WTC11 (cell line): ENCODE measurements at regions not wholly inside any gene's neighbourhood (a gene's known extent, or its start where the extent isn't known, plus 50 kb on each side); places are given as distances from the start of the nearest gene placed in this dataset.

Experiments used
- ATAC-seq: fragments of 200-7000 bp; cut with Tn5 transposase; 2 replicates; pipeline ENCODE4 v1.10.0; 2021; ENCODE audit warnings: mild to moderate bottlenecking, moderate library complexity
- CTCF ChIA-PET: fragments of 300-600 bp; sonication (Branson Sonifier 250); formaldehyde crosslinking; loops from one replicate; lab custom pipeline; 2021; ENCODE audit warnings: antibody characterized with exemption; lab: Charles Lee
- POLR2A ChIA-PET: fragments of 350-600 bp; sonication (Branson Sonifier 250); formaldehyde crosslinking; loops from one replicate; lab custom pipeline; 2021; ENCODE audit warnings: antibody characterized with exemption; lab: Charles Lee
- DNase-seq: peaks from one replicate; pipeline ENCODE4 v3.0.0; 2021; ENCODE audit warnings: low spot score
- H3K27ac Mint-ChIP-seq: 2 replicates; pipeline ENCODE4 v1.8.0; 2021; ENCODE audit warnings: mixed read lengths
- H3K27me3 Mint-ChIP-seq: 2 replicates; pipeline ENCODE4 v1.8.0; 2021; ENCODE audit warnings: low read depth, mild to moderate bottlenecking, moderate library complexity, mixed read lengths
- H3K36me3 Mint-ChIP-seq: 2 replicates; pipeline ENCODE4 v1.8.0; 2021; ENCODE audit warnings: mixed read lengths
- H3K4me1 Mint-ChIP-seq: 2 replicates; pipeline ENCODE4 v1.8.0; 2022; ENCODE audit warnings: mixed read lengths
- H3K4me3 Mint-ChIP-seq: 2 replicates; pipeline ENCODE4 v1.8.0; 2021; ENCODE audit warnings: mild to moderate bottlenecking, moderate library complexity, mixed read lengths
- H3K9me3 Mint-ChIP-seq: 2 replicates; pipeline ENCODE4 v1.8.0; 2021; ENCODE audit warnings: mixed read lengths
- AR ChIP-seq: fragments of 250-450 bp; sonication (Bioruptor Pico); IDR thresholded peaks from 2 replicates; pipeline ENCODE4 v1.9.0; 2021; ENCODE audit warnings: mild to moderate bottlenecking
- ATF2 ChIP-seq: sonication (generic); formaldehyde crosslinking; IDR thresholded peaks from 2 replicates; pipeline ENCODE4 v1.8.1; 2022; ENCODE audit warnings: low read depth, missing genetic modification reagents, borderline replicate concordance
- CREB1 ChIP-seq: sonication (generic); formaldehyde crosslinking; IDR thresholded peaks from 2 replicates; pipeline ENCODE4 v1.8.0; 2023; ENCODE audit warnings: mild to moderate bottlenecking, missing genetic modification reagents
- FOXP1 ChIP-seq: sonication (generic); formaldehyde crosslinking; IDR thresholded peaks from 2 replicates; pipeline ENCODE4 v1.8.0; 2022; ENCODE audit warnings: missing genetic modification reagents, mild to moderate bottlenecking, moderate library complexity, borderline replicate concordance
- FOXP4 ChIP-seq: sonication (generic); formaldehyde crosslinking; IDR thresholded peaks from 2 replicates; pipeline ENCODE4 v1.8.0; 2022; ENCODE audit warnings: mild to moderate bottlenecking, missing genetic modification reagents
- MLX ChIP-seq: sonication (generic); formaldehyde crosslinking; IDR thresholded peaks from 2 replicates; pipeline ENCODE4 v1.8.1; 2023; ENCODE audit warnings: mild to moderate bottlenecking, missing genetic modification reagents, moderate library complexity
- MXD4 ChIP-seq: fragments of 250-450 bp; sonication (Bioruptor Pico); IDR thresholded peaks from 2 replicates; pipeline ENCODE4 v1.8.0; 2021; ENCODE audit warnings: mild to moderate bottlenecking, moderate library complexity, borderline replicate concordance
- NR2C2 ChIP-seq: sonication (generic); formaldehyde crosslinking; IDR thresholded peaks from 2 replicates; pipeline ENCODE4 v1.8.0; 2022; ENCODE audit warnings: mild to moderate bottlenecking, missing genetic modification reagents
- NR3C1 ChIP-seq: sonication (generic); formaldehyde crosslinking; conservative IDR thresholded peaks from 2 replicates; pipeline ENCODE4 v1.8.1; 2023; ENCODE audit warnings: low read depth, mild to moderate bottlenecking, missing genetic modification reagents
- SP1 ChIP-seq: sonication (generic); formaldehyde crosslinking; conservative IDR thresholded peaks from 2 replicates; pipeline ENCODE4 v1.8.1; 2022; ENCODE audit warnings: missing genetic modification reagents
- TCF7 ChIP-seq: sonication (generic); formaldehyde crosslinking; IDR thresholded peaks from 2 replicates; pipeline ENCODE4 v1.8.0; 2022; ENCODE audit warnings: mild to moderate bottlenecking, low read depth, missing genetic modification reagents, moderate library complexity
- TP53 ChIP-seq: sonication (generic); formaldehyde crosslinking; IDR thresholded peaks from 2 replicates; pipeline ENCODE4 v1.8.1; 2023; ENCODE audit warnings: mild to moderate bottlenecking, missing genetic modification reagents
- USF1 ChIP-seq: sonication (generic); formaldehyde crosslinking; IDR thresholded peaks from 2 replicates; pipeline ENCODE4 v1.8.0; 2022; ENCODE audit warnings: mild to moderate bottlenecking, missing genetic modification reagents
- ZBTB21 ChIP-seq: sonication (generic); formaldehyde crosslinking; IDR thresholded peaks from 2 replicates; pipeline ENCODE4 v1.8.1; 2023; ENCODE audit warnings: mild to moderate bottlenecking, missing genetic modification reagents, borderline replicate concordance
- ZMAT4 ChIP-seq: fragments of 250-450 bp; sonication (Bioruptor Pico); IDR thresholded peaks from 2 replicates; pipeline ENCODE4 v1.9.0; 2021; ENCODE audit warnings: mild to moderate bottlenecking
- ZNF138 ChIP-seq: sonication (generic); formaldehyde crosslinking; conservative IDR thresholded peaks from 2 replicates; pipeline ENCODE4 v1.8.1; 2022; ENCODE audit warnings: mild to moderate bottlenecking, moderate library complexity, missing genetic modification reagents
- ZNF263 ChIP-seq: sonication (generic); formaldehyde crosslinking; IDR thresholded peaks from 2 replicates; pipeline ENCODE4 v1.8.1; 2022; ENCODE audit warnings: low read depth, mild to moderate bottlenecking, moderate library complexity, missing genetic modification reagents
- ZNF396 ChIP-seq: fragments of 250-450 bp; sonication (Bioruptor Pico); IDR thresholded peaks from 2 replicates; pipeline ENCODE4 v1.8.0; 2021; ENCODE audit warnings: mild to moderate bottlenecking, moderate library complexity, borderline replicate concordance
- ZNF423 ChIP-seq: fragments of 250-450 bp; sonication (Bioruptor Pico); IDR thresholded peaks from 2 replicates; pipeline ENCODE4 v2.1.2; 2022; ENCODE audit warnings: mild to moderate bottlenecking, moderate library complexity
- ZNF532 ChIP-seq: fragments of 250-450 bp; sonication (Bioruptor Pico); IDR thresholded peaks from 2 replicates; pipeline ENCODE4 v1.9.0; 2021; ENCODE audit warnings: mild to moderate bottlenecking, borderline replicate concordance

- Mint-ChIP-seq H3K27me3 (no peaks in the 10 kb centered on the region), H3K9me3 (peaks cover 6% of the 10 kb centered on the region; the same call in 1 of the 2 replicates), H3K4me3 (no peak overlapping the region), H3K4me1 (no peaks in the 10 kb centered on the region), H3K36me3 (no peaks in the 10 kb centered on the region), H3K27ac (no peak overlapping the region)
- CTCF ChIA-PET = no interaction called here
- no peak for ATAC-seq
- DNase-seq = no peak
- TF ChIP-seq MXD4 (CRISPR knock-in tag) (no peak), ZNF532 (CRISPR knock-in tag) (no peak), ATF2 (CRISPR knock-in tag) (no peak), NR3C1 (CRISPR knock-in tag) (no peak), ZBTB21 (CRISPR knock-in tag) (no peak), NR2C2 (CRISPR knock-in tag) (no peak), TP53 (CRISPR knock-in tag) (no peak), ZMAT4 (CRISPR knock-in tag) (no peak), FOXP4 (CRISPR knock-in tag) (no peak), USF1 (CRISPR knock-in tag) (no peak), ZNF263 (no peak), CREB1 (CRISPR knock-in tag) (no peak), FOXP1 (no peak), SP1 (no peak), ZNF138 (CRISPR knock-in tag) (no peak), ZNF396 (CRISPR knock-in tag) (no peak), AR (no peak), MLX (CRISPR knock-in tag) (no peak), ZNF423 (CRISPR knock-in tag) (no peak), TCF7 (CRISPR knock-in tag) (no peak)
- POLR2A ChIA-PET = no interaction called here
These were observed 393.0 kb upstream of the TSHZ3 start for GRCh38 chr19:31742249-31742648.
